ENCODE measurements at regions not wholly inside any gene's neighbourhood (a gene's known extent, or its start where the extent isn't known, plus 50 kb on each side); places are given as distances from the start of the nearest gene placed in this dataset.
"Not testable (repeated sequence)": the region's sequence is repeated elsewhere in the genome, so short reads cannot be mapped to it uniquely, and the experiment has no call there.

DNA sequence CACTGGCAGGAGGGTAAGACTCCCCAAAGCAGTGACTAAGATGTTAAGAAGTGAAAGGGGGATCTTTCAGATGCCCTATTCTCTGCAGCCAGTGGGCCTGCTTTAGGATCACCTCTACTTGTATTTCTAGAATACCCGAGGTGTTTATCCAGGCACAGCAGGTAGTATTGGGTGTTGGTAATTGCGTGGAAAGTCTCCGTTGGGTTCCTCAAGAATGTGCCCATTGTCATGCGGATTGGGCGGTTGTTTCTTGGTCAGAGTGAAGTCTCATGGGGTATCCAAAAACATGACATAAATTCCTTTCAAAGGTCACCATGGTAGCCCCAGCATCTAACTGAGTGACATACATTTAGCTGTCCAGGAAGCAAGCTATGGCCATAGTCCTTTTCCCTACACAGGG, 308.8 kb downstream of the RPIA start:
- H3K27me3 ChIP-seq (ENCODE audit: control insufficient read depth in 3 of 3, insufficient read depth in 3 of 3, low read length in 2 of 3): no peaks in the 10 kb centered on the region
- H3K4me3 ChIP-seq: no peak overlapping the region
- no peak overlapping the region for H3K9ac ChIP-seq (ENCODE audit: insufficient read depth in 1 of 2, low read length in 2 of 2)
- DNase-seq (no peak), ATAC-seq (ENCODE audit: insufficient read depth, low FRiP score) (no peak)
- H3K36me3 ChIP-seq (ENCODE audit: control insufficient read depth in 4 of 4, insufficient read depth in 4 of 4, low read length in 4 of 4): no peaks in the 10 kb centered on the region
- TF ChIP-seq, protein P1, sequence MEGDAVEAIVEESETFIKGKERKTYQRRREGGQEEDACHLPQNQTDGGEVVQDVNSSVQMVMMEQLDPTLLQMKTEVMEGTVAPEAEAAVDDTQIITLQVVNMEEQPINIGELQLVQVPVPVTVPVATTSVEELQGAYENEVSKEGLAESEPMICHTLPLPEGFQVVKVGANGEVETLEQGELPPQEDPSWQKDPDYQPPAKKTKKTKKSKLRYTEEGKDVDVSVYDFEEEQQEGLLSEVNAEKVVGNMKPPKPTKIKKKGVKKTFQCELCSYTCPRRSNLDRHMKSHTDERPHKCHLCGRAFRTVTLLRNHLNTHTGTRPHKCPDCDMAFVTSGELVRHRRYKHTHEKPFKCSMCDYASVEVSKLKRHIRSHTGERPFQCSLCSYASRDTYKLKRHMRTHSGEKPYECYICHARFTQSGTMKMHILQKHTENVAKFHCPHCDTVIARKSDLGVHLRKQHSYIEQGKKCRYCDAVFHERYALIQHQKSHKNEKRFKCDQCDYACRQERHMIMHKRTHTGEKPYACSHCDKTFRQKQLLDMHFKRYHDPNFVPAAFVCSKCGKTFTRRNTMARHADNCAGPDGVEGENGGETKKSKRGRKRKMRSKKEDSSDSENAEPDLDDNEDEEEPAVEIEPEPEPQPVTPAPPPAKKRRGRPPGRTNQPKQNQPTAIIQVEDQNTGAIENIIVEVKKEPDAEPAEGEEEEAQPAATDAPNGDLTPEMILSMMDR (IDR thresholded peaks at IDR 0.05; ENCODE audit: control extremely low read depth, extremely low read depth): no peak
- 78 to 88% methylated on average over 5 of the region's 5 CpGs for WGBS, 2 donors
- no peaks in the 10 kb centered on the region for H3K4me1 ChIP-seq (ENCODE audit: control insufficient read depth in 5 of 5, insufficient read depth in 5 of 5, low read length in 5 of 5)
- H3K9me3 ChIP-seq (ENCODE audit: control insufficient read depth in 4 of 4, insufficient read depth in 3 of 4, low read length in 3 of 4): no peaks in the 10 kb centered on the region
- no peak overlapping the region for H3K27ac ChIP-seq (ENCODE audit: low read depth in 1 of 2, low read length in 1 of 2)

DNA sequence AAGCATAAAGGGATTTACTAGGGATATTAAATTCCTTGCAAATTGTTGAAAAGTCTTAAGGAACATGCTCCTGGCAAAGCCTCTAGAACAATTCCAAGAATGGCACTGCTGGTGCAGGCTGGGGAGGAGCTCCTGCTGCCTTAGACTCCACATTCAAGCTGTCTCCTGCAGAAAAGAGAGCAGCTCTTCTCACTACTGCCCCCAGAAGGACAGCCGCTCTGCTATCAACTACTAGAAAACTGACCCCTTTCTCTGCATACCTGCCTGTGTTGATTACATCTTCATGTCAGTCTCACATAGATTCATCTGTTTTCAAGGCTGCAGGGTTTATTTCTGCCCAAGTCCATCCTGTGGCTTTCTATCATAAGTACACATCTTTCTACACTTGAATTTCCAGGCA, 312.8 kb downstream of the RPIA start:
- H3K9me3 ChIP-seq (ENCODE audit: control insufficient read depth in 4 of 4, insufficient read depth in 3 of 4, low read length in 3 of 4); H3K4me3 ChIP-seq; H3K36me3 ChIP-seq (ENCODE audit: control insufficient read depth in 4 of 4, insufficient read depth in 4 of 4, low read length in 4 of 4); ATAC-seq (ENCODE audit: insufficient read depth, low FRiP score); H3K27ac ChIP-seq (ENCODE audit: low read depth in 1 of 2, low read length in 1 of 2); H3K27me3 ChIP-seq (ENCODE audit: control insufficient read depth in 3 of 3, insufficient read depth in 3 of 3, low read length in 2 of 3); H3K4me1 ChIP-seq (ENCODE audit: control insufficient read depth in 5 of 5, insufficient read depth in 5 of 5, low read length in 5 of 5); DNase-seq; H3K9ac ChIP-seq (ENCODE audit: insufficient read depth in 1 of 2, low read length in 2 of 2): not testable (repeated sequence)
- 63 to 73% methylated on average over 1 of the region's 1 CpG for WGBS, 2 donors

DNA sequence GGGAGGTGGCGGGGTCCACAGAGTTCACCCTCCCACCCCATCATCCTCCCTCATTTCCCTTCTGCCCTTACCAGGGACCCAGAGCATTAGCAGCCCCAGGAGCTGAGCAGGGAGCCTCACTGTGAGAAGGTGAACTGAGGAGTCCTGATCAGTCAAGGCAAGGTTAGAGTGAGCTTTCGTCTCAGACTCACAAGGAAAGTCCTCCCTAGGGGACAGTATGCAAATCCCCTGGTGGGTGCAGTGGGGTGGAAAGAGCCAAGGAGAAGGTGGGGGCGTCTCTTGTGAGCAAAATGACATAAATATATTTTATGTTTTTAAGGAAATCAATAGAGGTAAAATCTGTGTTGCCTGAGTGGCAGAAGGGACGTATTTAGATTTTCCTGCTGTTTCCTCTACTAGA, 329.1 kb downstream of the RPIA start:
- WGBS, 2 donors: 74 to 75% methylated on average over 3 of the region's 4 CpGs
- not testable (repeated sequence) for H3K9me3 ChIP-seq (ENCODE audit: control insufficient read depth in 4 of 4, insufficient read depth in 3 of 4, low read length in 3 of 4); H3K9ac ChIP-seq (ENCODE audit: insufficient read depth in 1 of 2, low read length in 2 of 2); DNase-seq; H3K36me3 ChIP-seq (ENCODE audit: control insufficient read depth in 4 of 4, insufficient read depth in 4 of 4, low read length in 4 of 4); H3K27me3 ChIP-seq (ENCODE audit: control insufficient read depth in 3 of 3, insufficient read depth in 3 of 3, low read length in 2 of 3); ATAC-seq (ENCODE audit: insufficient read depth, low FRiP score); H3K4me1 ChIP-seq (ENCODE audit: control insufficient read depth in 5 of 5, insufficient read depth in 5 of 5, low read length in 5 of 5); H3K4me3 ChIP-seq; H3K27ac ChIP-seq (ENCODE audit: low read depth in 1 of 2, low read length in 1 of 2)

DNA sequence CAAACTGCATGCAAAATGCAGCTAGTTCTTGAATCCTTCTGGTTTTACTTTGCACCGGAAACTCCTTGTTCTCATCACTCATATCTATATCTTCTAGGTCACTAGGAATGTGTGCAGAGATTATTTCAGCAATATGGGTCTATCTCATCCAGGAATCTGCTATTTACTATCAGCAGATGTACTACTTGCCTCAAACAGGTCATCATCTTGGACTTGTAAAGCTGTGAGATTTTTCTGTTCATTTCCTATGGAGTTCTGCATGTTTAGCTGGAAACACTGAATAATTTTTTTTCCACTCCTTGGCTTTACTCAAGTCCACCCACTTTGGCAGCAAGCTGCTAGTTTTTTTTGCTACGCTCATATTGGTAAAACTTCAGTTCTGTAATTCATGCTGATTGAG, 334.8 kb downstream of the RPIA start:
- not testable (repeated sequence) for H3K36me3 ChIP-seq (ENCODE audit: control insufficient read depth in 4 of 4, insufficient read depth in 4 of 4, low read length in 4 of 4); H3K4me3 ChIP-seq; H3K27me3 ChIP-seq (ENCODE audit: control insufficient read depth in 3 of 3, insufficient read depth in 3 of 3, low read length in 2 of 3); H3K27ac ChIP-seq (ENCODE audit: low read depth in 1 of 2, low read length in 1 of 2); H3K4me1 ChIP-seq (ENCODE audit: control insufficient read depth in 5 of 5, insufficient read depth in 5 of 5, low read length in 5 of 5); H3K9ac ChIP-seq (ENCODE audit: insufficient read depth in 1 of 2, low read length in 2 of 2); H3K9me3 ChIP-seq (ENCODE audit: control insufficient read depth in 4 of 4, insufficient read depth in 3 of 4, low read length in 3 of 4); ATAC-seq (ENCODE audit: insufficient read depth, low FRiP score)
- DNase-seq: peak; percentile 20 to 86 (median 80)
- WGBS, 2 donors: 75 to 87% methylated on average over 2 of the region's 2 CpGs

DNA sequence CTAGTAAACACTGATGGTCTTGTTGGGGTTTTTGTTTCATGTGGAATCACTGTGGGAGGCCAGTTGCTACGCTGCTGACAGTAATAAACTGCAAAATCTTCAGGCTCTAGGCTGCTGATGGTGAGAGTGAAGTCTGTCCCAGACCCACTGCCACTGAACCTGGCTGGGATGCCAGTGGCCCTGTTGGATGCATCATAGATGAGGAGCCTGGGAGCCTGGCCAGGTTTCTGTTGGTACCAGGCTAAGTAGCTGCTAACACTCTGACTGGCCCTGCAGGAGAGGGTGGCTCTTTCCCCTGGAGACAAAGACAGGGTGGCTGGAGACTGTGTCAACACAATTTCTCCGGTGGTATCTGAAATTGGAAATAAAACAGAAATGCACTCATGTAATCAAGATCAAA, 335.6 kb downstream of the RPIA start:
- H3K9ac ChIP-seq (ENCODE audit: insufficient read depth in 1 of 2, low read length in 2 of 2); H3K27me3 ChIP-seq (ENCODE audit: control insufficient read depth in 3 of 3, insufficient read depth in 3 of 3, low read length in 2 of 3); ATAC-seq (ENCODE audit: insufficient read depth, low FRiP score); H3K36me3 ChIP-seq (ENCODE audit: control insufficient read depth in 4 of 4, insufficient read depth in 4 of 4, low read length in 4 of 4); H3K4me3 ChIP-seq; H3K27ac ChIP-seq (ENCODE audit: low read depth in 1 of 2, low read length in 1 of 2); H3K9me3 ChIP-seq (ENCODE audit: control insufficient read depth in 4 of 4, insufficient read depth in 3 of 4, low read length in 3 of 4); H3K4me1 ChIP-seq (ENCODE audit: control insufficient read depth in 5 of 5, insufficient read depth in 5 of 5, low read length in 5 of 5): not testable (repeated sequence)
- WGBS, 2 donors: 67 to 85% methylated on average over 2 of the region's 2 CpGs
- DNase-seq: peak in 1 of 3 donors; percentile 5

DNA sequence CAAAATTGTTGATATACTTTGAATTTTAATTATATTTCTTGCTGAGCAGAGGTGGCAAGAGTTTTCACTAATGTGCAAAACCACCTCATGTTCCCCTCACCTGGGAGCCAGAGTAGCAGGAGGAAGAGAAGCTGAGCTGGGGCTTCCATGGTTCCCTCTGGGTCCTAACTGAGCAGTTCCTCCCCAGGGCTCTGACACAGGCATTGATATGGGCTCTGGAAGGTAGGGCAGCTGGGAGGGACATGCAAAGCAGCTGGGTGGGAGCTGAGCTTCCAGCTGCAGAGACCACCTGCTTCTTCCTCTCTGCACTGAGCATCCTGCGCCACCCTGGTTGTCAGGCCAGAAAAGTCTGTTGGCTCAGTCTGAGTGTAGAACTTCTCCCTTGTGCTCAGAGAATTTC, 336.1 kb downstream of the RPIA start:
- not testable (repeated sequence) for H3K27ac ChIP-seq (ENCODE audit: low read depth in 1 of 2, low read length in 1 of 2); H3K36me3 ChIP-seq (ENCODE audit: control insufficient read depth in 4 of 4, insufficient read depth in 4 of 4, low read length in 4 of 4); H3K9ac ChIP-seq (ENCODE audit: insufficient read depth in 1 of 2, low read length in 2 of 2); ATAC-seq (ENCODE audit: insufficient read depth, low FRiP score); H3K27me3 ChIP-seq (ENCODE audit: control insufficient read depth in 3 of 3, insufficient read depth in 3 of 3, low read length in 2 of 3); H3K4me3 ChIP-seq; H3K9me3 ChIP-seq (ENCODE audit: control insufficient read depth in 4 of 4, insufficient read depth in 3 of 4, low read length in 3 of 4); DNase-seq; H3K4me1 ChIP-seq (ENCODE audit: control insufficient read depth in 5 of 5, insufficient read depth in 5 of 5, low read length in 5 of 5)
- WGBS, 2 donors: 88 to 100% methylated on average over 1 of the region's 1 CpG

DNA sequence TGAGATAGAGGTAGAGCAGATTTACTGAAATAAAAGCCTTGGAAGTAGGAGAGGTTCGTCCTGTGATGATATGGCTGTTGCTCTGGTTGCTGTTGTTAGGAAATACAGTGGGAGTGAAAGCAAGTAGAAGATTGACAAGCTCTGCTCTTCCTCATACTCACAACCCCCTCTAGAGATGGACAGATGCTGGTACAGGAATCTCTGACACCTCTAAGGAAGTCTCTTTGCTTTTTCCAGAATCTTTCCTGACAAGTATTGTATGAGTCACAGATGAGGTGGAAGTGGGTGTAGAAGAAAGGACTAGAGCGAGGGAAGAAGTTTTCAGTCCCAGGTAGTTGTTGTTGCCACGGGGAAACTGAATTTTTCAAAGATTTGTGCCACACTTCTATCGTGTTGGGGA, 337.8 kb downstream of the RPIA start:
- 63 to 71% methylated on average over 3 to 4 of the region's 4 CpGs for WGBS, 2 donors
- not testable (repeated sequence) for H3K4me3 ChIP-seq; H3K27me3 ChIP-seq (ENCODE audit: control insufficient read depth in 3 of 3, insufficient read depth in 3 of 3, low read length in 2 of 3); H3K36me3 ChIP-seq (ENCODE audit: control insufficient read depth in 4 of 4, insufficient read depth in 4 of 4, low read length in 4 of 4); H3K9ac ChIP-seq (ENCODE audit: insufficient read depth in 1 of 2, low read length in 2 of 2); H3K9me3 ChIP-seq (ENCODE audit: control insufficient read depth in 4 of 4, insufficient read depth in 3 of 4, low read length in 3 of 4); ATAC-seq (ENCODE audit: insufficient read depth, low FRiP score); H3K27ac ChIP-seq (ENCODE audit: low read depth in 1 of 2, low read length in 1 of 2); H3K4me1 ChIP-seq (ENCODE audit: control insufficient read depth in 5 of 5, insufficient read depth in 5 of 5, low read length in 5 of 5)
- DNase-seq: peak in 2 of 3 donors; percentile 6 to 13

Measured in lung (tissue), 11 donors.